Uterus (tissue), 2 donors: ENCODE measurements at regions not wholly inside any gene's neighbourhood (a gene's known extent, or its start where the extent isn't known, plus 50 kb on each side); places are given as distances from the start of the nearest gene placed in this dataset.

ENCODE experiments used
- CTCF ChIP-seq, 4 experiments: fragments of 200-600 bp in 2 of 4; fragments of 450-650 bp in 2 of 4; sonication (generic) in 2 of 4; IDR thresholded peaks; one replicate each; pipeline ENCODE4 v1.5.1; 2016 to 2019; ENCODE audit warnings: antibody characterized with exemption in 4 of 4, mild to moderate bottlenecking in 2 of 4, moderate library complexity in 1 of 4
- POLR2A ChIP-seq, 2 donors: fragments of 450-650 bp; IDR thresholded peaks; one replicate each; pipeline ENCODE4 v1.6.1; 2016; ENCODE audit warnings: antibody characterized with exemption in 2 of 2, mild to moderate bottlenecking in 1 of 2, moderate library complexity in 1 of 2

GRCh38 chr4:33883111-33883510 is 2361.2 kb downstream of the ARAP2 start:
- no peak for TF ChIP-seq POLR2A (IDR thresholded peaks at IDR 0.05)
- no peak for TF ChIP-seq CTCF (IDR thresholded peaks at IDR 0.05)
